WTC11 (cell line): ENCODE measurements at regions not wholly inside any gene's neighbourhood (a gene's known extent, or its start where the extent isn't known, plus 50 kb on each side); places are given as distances from the start of the nearest gene placed in this dataset.

Experiments
- ATAC-seq: fragments of 200-7000 bp; cut with Tn5 transposase; 2 replicates; pipeline ENCODE4 v1.10.0; 2021; ENCODE audit warnings: mild to moderate bottlenecking, moderate library complexity
- CTCF ChIA-PET: fragments of 300-600 bp; sonication (Branson Sonifier 250); formaldehyde crosslinking; loops from one replicate; lab custom pipeline; 2021; ENCODE audit warnings: antibody characterized with exemption; lab: Charles Lee
- POLR2A ChIA-PET: fragments of 350-600 bp; sonication (Branson Sonifier 250); formaldehyde crosslinking; loops from one replicate; lab custom pipeline; 2021; ENCODE audit warnings: antibody characterized with exemption; lab: Charles Lee
- DNase-seq: peaks from one replicate; pipeline ENCODE4 v3.0.0; 2021; ENCODE audit warnings: low spot score
- H3K27ac Mint-ChIP-seq: 2 replicates; pipeline ENCODE4 v1.8.0; 2021; ENCODE audit warnings: mixed read lengths
- H3K27me3 Mint-ChIP-seq: 2 replicates; pipeline ENCODE4 v1.8.0; 2021; ENCODE audit warnings: low read depth, mild to moderate bottlenecking, moderate library complexity, mixed read lengths
- H3K36me3 Mint-ChIP-seq: 2 replicates; pipeline ENCODE4 v1.8.0; 2021; ENCODE audit warnings: mixed read lengths
- H3K4me1 Mint-ChIP-seq: 2 replicates; pipeline ENCODE4 v1.8.0; 2022; ENCODE audit warnings: mixed read lengths
- H3K4me3 Mint-ChIP-seq: 2 replicates; pipeline ENCODE4 v1.8.0; 2021; ENCODE audit warnings: mild to moderate bottlenecking, moderate library complexity, mixed read lengths
- H3K9me3 Mint-ChIP-seq: 2 replicates; pipeline ENCODE4 v1.8.0; 2021; ENCODE audit warnings: mixed read lengths
- ATF1 ChIP-seq: sonication (generic); formaldehyde crosslinking; IDR thresholded peaks from 2 replicates; pipeline ENCODE4 v1.8.1; 2023; ENCODE audit warnings: mild to moderate bottlenecking, moderate library complexity, missing genetic modification reagents
- ATF3 ChIP-seq: sonication (generic); formaldehyde crosslinking; conservative IDR thresholded peaks from 2 replicates; pipeline ENCODE4 v1.8.1; 2022; ENCODE audit warnings: mild to moderate bottlenecking, missing genetic modification reagents
- CDX4 ChIP-seq: fragments of 250-450 bp; sonication (Bioruptor Pico); IDR thresholded peaks from 2 replicates; pipeline ENCODE4 v1.9.0; 2021; ENCODE audit warnings: moderate library complexity, mild to moderate bottlenecking, inconsistent platforms, borderline replicate concordance
- E2F4 ChIP-seq: sonication (generic); formaldehyde crosslinking; IDR thresholded peaks from 2 replicates; pipeline ENCODE4 v1.8.1; 2022; ENCODE audit warnings: low read depth, mild to moderate bottlenecking, moderate library complexity, missing genetic modification reagents, borderline replicate concordance
- ERG ChIP-seq: fragments of 250-450 bp; sonication (Bioruptor Pico); IDR thresholded peaks from 2 replicates; pipeline ENCODE4 v1.8.0; 2021; ENCODE audit warnings: mild to moderate bottlenecking
- ETV6 ChIP-seq: sonication (generic); formaldehyde crosslinking; IDR thresholded peaks from 2 replicates; pipeline ENCODE4 v1.8.1; 2022; ENCODE audit warnings: mild to moderate bottlenecking, missing genetic modification reagents
- FOXP1 ChIP-seq: sonication (generic); formaldehyde crosslinking; IDR thresholded peaks from 2 replicates; pipeline ENCODE4 v1.8.0; 2022; ENCODE audit warnings: missing genetic modification reagents, mild to moderate bottlenecking, moderate library complexity, borderline replicate concordance
- GTF2I ChIP-seq: fragments of 250-450 bp; sonication (Bioruptor Pico); conservative IDR thresholded peaks from 2 replicates; pipeline ENCODE4 v1.4.0; 2021; ENCODE audit warnings: mild to moderate bottlenecking
- MXD4 ChIP-seq: fragments of 250-450 bp; sonication (Bioruptor Pico); IDR thresholded peaks from 2 replicates; pipeline ENCODE4 v1.8.0; 2021; ENCODE audit warnings: mild to moderate bottlenecking, moderate library complexity, borderline replicate concordance
- NFATC4 ChIP-seq: fragments of 250-450 bp; sonication (Bioruptor Pico); IDR thresholded peaks from 2 replicates; pipeline ENCODE4 v1.9.0; 2021; ENCODE audit warnings: mild to moderate bottlenecking
- NFYB ChIP-seq: sonication (generic); formaldehyde crosslinking; conservative IDR thresholded peaks from 2 replicates; pipeline ENCODE4 v1.8.0; 2022; ENCODE audit warnings: low read depth, missing genetic modification reagents
- NR1H2 ChIP-seq: sonication (generic); formaldehyde crosslinking; IDR thresholded peaks from 2 replicates; pipeline ENCODE4 v1.9.0; 2021; ENCODE audit warnings: mild to moderate bottlenecking, moderate library complexity, missing genetic modification reagents
- RELA ChIP-seq: sonication (generic); formaldehyde crosslinking; IDR thresholded peaks from 2 replicates; pipeline ENCODE4 v1.8.1; 2022; ENCODE audit warnings: missing genetic modification reagents, mild to moderate bottlenecking, borderline replicate concordance
- RORB ChIP-seq: fragments of 250-450 bp; sonication (Bioruptor Pico); IDR thresholded peaks from 2 replicates; pipeline ENCODE4 v1.9.0; 2021; ENCODE audit warnings: mild to moderate bottlenecking
- SP1 ChIP-seq: sonication (generic); formaldehyde crosslinking; conservative IDR thresholded peaks from 2 replicates; pipeline ENCODE4 v1.8.1; 2022; ENCODE audit warnings: missing genetic modification reagents
- TEAD4 ChIP-seq: sonication (generic); formaldehyde crosslinking; IDR thresholded peaks from 2 replicates; pipeline ENCODE4 v1.8.0; 2022; ENCODE audit warnings: mild to moderate bottlenecking, missing genetic modification reagents
- TP53 ChIP-seq: sonication (generic); formaldehyde crosslinking; IDR thresholded peaks from 2 replicates; pipeline ENCODE4 v1.8.1; 2023; ENCODE audit warnings: mild to moderate bottlenecking, missing genetic modification reagents
- ZNF121 ChIP-seq: sonication (generic); formaldehyde crosslinking; IDR thresholded peaks from 2 replicates; pipeline ENCODE4 v1.8.0; 2023; ENCODE audit warnings: missing genetic modification reagents
- ZNF416 ChIP-seq: fragments of 250-450 bp; sonication (Bioruptor Pico); IDR thresholded peaks from 2 replicates; pipeline ENCODE4 v1.9.0; 2021; ENCODE audit warnings: mild to moderate bottlenecking, inconsistent platforms
- ZNF532 ChIP-seq: fragments of 250-450 bp; sonication (Bioruptor Pico); IDR thresholded peaks from 2 replicates; pipeline ENCODE4 v1.9.0; 2021; ENCODE audit warnings: mild to moderate bottlenecking, borderline replicate concordance
- ZNF671 ChIP-seq: fragments of 250-450 bp; sonication (Bioruptor Pico); IDR thresholded peaks from 2 replicates; pipeline ENCODE4 v1.8.0; 2021; ENCODE audit warnings: mild to moderate bottlenecking
- TF ChIP-seq, protein P1 (sequence below): sonication (generic); formaldehyde crosslinking; IDR thresholded peaks from 2 replicates; pipeline ENCODE4 v1.8.1; 2022; ENCODE audit warnings: missing genetic modification reagents, borderline replicate concordance
- TF ChIP-seq, protein P2 (sequence below): fragments of 250-450 bp; sonication (Bioruptor Pico); conservative IDR thresholded peaks from 2 replicates; pipeline ENCODE4 v1.9.0; 2021; ENCODE audit warnings: mild to moderate bottlenecking

DNA sequence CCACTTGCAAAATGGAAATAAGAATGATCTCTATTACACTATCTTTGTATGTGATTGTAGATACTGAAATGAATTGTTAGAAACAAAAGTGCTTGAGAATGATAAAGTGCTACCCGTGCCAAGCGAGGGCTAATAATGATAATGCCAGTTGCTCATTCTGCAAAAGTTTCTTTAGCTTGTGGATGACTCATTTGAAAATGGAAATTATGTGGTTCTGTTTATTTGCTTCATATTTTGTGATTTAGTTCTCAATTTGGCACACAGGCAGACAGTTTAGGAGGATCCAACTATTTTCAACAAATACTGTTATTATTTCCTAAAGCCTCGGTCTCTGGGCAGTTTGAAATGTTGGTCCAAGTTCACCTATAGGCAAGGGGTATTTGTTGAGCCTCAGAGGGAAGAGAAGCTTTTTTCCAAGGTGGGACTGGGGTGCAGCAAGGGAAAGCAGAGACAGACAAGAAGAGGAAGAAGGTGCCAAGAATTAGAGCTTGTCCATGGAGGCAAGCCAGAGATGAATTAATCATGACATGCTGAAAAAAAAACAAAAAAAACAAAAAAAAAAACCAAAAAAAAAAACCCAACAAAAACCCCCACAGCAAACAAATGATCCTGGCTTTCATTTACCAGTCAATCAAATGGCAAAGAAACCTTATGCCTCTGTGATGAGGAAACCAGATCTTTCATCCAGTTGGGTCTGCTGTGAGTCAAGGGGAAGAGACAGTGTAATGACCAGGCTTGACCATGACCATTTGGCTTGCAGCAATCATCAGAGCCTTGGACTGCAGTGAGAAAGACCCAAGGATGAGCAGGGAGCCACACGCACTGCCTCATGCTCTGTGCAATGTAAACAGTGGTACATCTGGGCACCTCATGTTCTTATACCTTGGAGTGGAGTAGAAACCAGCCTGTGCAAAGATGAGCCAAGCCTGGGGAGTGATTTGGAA lies 285.0 kb upstream of the HABP2 start (continued):
- TF ChIP-seq ATF3 (CRISPR knock-in tag) (no peak), SP1 (CRISPR knock-in tag) (no peak), NR1H2 (CRISPR knock-in tag) (no peak), RELA (no peak), GTF2I (no peak), NFYB (CRISPR knock-in tag) (no peak), ERG (CRISPR knock-in tag) (no peak)
- TF ChIP-seq, protein P1, sequence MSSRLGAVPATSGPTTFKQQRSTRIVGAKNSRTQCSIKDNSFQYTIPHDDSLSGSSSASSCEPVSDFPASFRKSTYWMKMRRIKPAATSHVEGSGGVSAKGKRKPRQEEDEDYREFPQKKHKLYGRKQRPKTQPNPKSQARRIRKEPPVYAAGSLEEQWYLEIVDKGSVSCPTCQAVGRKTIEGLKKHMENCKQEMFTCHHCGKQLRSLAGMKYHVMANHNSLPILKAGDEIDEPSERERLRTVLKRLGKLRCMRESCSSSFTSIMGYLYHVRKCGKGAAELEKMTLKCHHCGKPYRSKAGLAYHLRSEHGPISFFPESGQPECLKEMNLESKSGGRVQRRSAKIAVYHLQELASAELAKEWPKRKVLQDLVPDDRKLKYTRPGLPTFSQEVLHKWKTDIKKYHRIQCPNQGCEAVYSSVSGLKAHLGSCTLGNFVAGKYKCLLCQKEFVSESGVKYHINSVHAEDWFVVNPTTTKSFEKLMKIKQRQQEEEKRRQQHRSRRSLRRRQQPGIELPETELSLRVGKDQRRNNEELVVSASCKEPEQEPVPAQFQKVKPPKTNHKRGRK (CRISPR knock-in tag): no peak
- TF ChIP-seq, all 79 proteins: peak for 0

GRCh38 chr10:113269333-113269732 lies 283.5 kb upstream of the HABP2 start:
- ATAC-seq (peak; percentile 29; the same call in 1 of the 2 replicates), DNase-seq (no peak)

GRCh38 chr10:113272511-113272910 lies 280.3 kb upstream of the HABP2 start:
- ATAC-seq (no peak), DNase-seq (no peak)
- H3K36me3 Mint-ChIP-seq: peaks cover 12% of the 10 kb centered on the region
- ChIA-PET CTCF (interaction anchor here (1.2 to 1.5 kb wide), 2 partner anchors 29 to 112 kb away, joined by 4 to 7 read pairs; no protein-coding TSS in a partner anchor), POLR2A (no interaction called here)
- H3K4me1 Mint-ChIP-seq: peaks cover 10% of the 10 kb centered on the region
- H3K27me3 Mint-ChIP-seq: peaks cover 2% of the 10 kb centered on the region; the same call in 1 of the 2 replicates
- H3K27ac Mint-ChIP-seq: no peak overlapping the region
- H3K4me3 Mint-ChIP-seq: no peak overlapping the region
- peaks cover 41% of the 10 kb centered on the region for H3K9me3 Mint-ChIP-seq
- TF ChIP-seq ZNF416 (CRISPR knock-in tag) (no peak), NFYB (CRISPR knock-in tag) (no peak), NFATC4 (no peak), RORB (CRISPR knock-in tag) (no peak), E2F4 (no peak), ZNF532 (no peak), ZNF121 (no peak), CDX4 (CRISPR knock-in tag) (no peak), TP53 (CRISPR knock-in tag) (no peak)

More at GRCh38 chr10:113269333-113269732, 283.5 kb upstream of the HABP2 start:
- ChIA-PET CTCF (interaction anchor here (1.0 to 1.1 kb wide), 2 partner anchors 32 to 116 kb away, joined by 3 read pairs; no protein-coding TSS in a partner anchor), POLR2A (interaction anchor here (0.5 kb wide), 1 partner anchor 24 kb away, joined by 10 read pairs; no protein-coding TSS in a partner anchor)
- no peak for TF ChIP-seq ATF1 (CRISPR knock-in tag)
- TF ChIP-seq TEAD4: no peak
- no peak for TF ChIP-seq MXD4 (CRISPR knock-in tag)
- TF ChIP-seq FOXP1: no peak
- TF ChIP-seq ETV6 (CRISPR knock-in tag): no peak
- TF ChIP-seq ZNF671 (CRISPR knock-in tag): no peak
- TF ChIP-seq, protein P2, sequence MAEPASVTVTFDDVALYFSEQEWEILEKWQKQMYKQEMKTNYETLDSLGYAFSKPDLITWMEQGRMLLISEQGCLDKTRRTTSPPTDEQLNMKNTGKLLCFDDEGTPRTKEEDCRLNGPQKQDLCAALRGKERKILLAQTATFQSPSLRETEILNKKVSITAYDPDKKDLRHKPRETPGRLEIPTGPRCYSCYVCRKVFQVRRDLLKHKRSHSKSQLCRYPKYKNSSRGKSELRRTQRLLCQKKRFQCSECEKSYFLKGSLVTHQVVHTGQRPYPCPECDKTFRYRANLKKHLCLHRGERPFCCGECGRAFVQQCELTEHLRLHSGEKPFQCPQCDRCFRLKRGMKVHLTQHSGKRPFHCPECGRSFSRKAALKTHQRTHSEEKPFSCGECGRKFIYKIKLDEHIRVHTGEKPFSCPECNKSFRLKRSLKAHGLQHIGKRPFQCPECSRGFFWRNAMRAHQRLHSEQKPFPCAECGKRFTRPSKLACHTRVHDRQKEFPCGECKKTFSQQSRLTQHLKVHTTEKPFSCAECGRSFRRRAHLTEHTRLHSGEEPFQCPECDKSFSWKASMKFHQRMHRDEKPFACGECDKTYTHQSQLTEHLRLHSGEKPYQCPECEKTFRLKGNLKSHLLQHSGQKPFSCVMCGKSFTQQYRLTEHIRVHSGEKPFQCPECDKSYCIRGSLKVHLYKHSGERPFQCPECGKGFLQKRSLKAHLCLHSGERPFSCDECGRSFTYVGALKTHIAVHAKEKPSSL (CRISPR knock-in tag): no peak
- Mint-ChIP-seq H3K9me3 (peaks cover 10% of the 10 kb centered on the region), H3K27ac (no peak overlapping the region), H3K27me3 (no peaks in the 10 kb centered on the region; the same call in 1 of the 2 replicates), H3K36me3 (no peaks in the 10 kb centered on the region), H3K4me1 (peaks cover 19% of the 10 kb centered on the region), H3K4me3 (no peak overlapping the region)
